CD4-positive, alpha-beta T cell treated with Interleukin-17A for 1 hour (primary cell): ENCODE measurements at regions not wholly inside any gene's neighbourhood (a gene's known extent, or its start where the extent isn't known, plus 50 kb on each side); places are given as distances from the start of the nearest gene placed in this dataset.
"Not testable (repeated sequence)": the region's sequence is repeated elsewhere in the genome, so short reads cannot be mapped to it uniquely, and the experiment has no call there.

Source experiments
- DNase-seq: peaks from one replicate; pipeline ENCODE4 v3.0.0-alpha.2; 2020

- not testable (repeated sequence) for DNase-seq
Observed at GRCh38 chr5:97234380-97234779, 51.3 kb upstream of the RIOK2 start.

GRCh38 chr5:97242341-97242740, 59.3 kb upstream of the RIOK2 start:
- DNase-seq = no peak

GRCh38 chr5:97243353-97243752, 60.3 kb upstream of the RIOK2 start:
- no peak for DNase-seq

DNA sequence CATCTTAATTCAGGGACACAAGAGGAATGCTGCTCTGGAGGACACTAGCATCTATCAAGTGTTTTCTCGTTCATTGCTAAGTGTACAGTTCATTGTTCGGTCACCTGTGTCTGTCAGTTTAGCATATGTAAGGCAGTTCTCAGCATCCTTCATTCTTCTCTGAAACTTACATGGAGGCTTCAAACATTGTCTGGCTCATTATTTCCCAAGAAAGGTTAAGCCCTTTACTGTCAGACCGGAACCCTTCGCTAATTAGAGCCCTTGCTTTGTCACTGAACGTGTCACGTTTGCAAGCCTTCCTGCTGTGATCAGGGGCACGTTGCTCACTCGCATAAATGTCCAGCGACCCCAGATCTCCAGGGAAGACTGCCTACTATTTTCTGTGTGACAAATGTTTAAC, 62.3 kb upstream of the RIOK2 start:
- no peak for DNase-seq

GRCh38 chr5:97250113-97250512, 67.1 kb upstream of the RIOK2 start:
- DNase-seq = no peak

GRCh38 chr5:97266076-97266475, 83.0 kb upstream of the RIOK2 start:
- no peak for DNase-seq

- no peak for DNase-seq
Observed at GRCh38 chr5:97266576-97266975, 83.5 kb upstream of the RIOK2 start.

GRCh38 chr5:97267767-97268166, 84.7 kb upstream of the RIOK2 start:
- no peak for DNase-seq

DNA sequence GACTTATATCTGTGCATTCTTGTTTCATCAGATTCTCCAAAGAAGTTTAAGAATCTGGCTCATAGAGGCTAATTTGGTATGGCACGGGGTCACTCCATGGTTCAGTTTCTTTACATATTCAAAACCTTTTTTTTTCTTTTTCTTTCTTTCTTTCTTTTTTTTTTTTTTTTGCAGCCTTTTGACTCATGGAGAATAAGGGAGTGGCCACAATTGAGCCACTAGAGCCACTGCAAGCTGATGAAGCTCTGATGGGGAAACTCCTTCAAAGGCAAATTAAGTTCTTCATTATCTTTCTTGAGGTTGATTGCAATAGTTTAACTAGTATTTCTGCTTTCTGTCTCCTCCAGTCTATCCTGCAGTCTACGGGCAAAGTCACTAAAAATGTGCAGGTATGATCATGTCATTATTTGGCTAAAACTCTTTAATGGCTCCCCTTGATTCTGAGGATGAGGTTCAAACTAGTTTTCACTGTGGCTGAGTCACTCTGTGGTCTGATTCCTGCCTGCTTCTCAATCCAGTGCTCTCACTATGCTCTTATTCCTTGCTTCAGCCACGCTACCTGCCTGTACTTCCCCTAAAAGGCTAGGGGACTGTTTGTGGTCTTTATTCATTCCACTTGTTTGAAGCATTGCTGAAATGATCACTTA, 93.5 kb upstream of the RIOK2 start:
- DNase-seq = no peak

- no peak for DNase-seq
Observed at GRCh38 chr5:97281257-97281656, 98.2 kb upstream of the RIOK2 start.

- no peak for DNase-seq
Observed at GRCh38 chr5:97297063-97297703, 114.1 kb upstream of the RIOK2 start.

DNA sequence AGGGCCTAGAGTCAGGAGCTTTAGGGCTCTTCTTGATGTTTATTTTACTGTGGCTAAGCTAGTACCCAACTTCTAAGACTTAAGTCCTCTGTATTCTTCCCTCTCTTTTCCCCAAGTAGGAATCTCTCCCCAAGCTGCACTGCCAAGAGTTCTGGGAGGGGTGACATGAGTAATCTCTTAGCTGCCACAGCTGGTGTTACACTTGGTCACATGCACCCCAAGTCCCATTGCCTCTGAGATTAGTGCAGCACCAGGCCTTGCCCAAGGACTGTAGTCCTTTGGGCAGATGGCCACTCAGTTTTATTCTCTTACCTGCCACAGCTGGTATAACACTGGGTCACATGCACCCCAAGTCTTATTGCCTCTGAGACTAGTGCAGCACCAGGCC, 114.7 kb upstream of the RIOK2 start:
- no peak for DNase-seq

DNA sequence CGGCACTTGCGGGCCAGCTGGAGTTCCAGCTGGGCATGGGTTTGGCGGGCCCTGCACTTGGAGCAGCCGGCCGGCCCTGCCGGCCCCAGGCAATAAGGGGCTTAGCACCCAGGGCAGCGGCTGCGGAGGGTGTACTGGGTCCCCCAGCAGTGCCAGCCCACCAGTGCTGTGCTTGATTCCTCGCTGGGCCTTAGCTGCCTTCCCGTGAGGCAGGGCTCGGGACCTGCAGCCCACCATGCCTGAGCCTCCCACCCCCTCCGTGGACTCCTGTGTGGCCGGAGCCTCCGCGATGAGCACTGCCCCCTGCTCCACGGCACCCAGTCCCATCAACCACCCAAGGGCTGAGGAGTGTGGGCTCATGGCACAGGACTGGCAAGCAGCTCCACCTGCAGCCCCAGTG, 118.1 kb upstream of the RIOK2 start:
- DNase-seq = not testable (repeated sequence)

- DNase-seq = no peak
Observed at GRCh38 chr5:97338729-97339128, 155.7 kb upstream of the RIOK2 start.

- DNase-seq = no peak
Observed at GRCh38 chr5:97355775-97356174, 172.7 kb upstream of the RIOK2 start.

DNA sequence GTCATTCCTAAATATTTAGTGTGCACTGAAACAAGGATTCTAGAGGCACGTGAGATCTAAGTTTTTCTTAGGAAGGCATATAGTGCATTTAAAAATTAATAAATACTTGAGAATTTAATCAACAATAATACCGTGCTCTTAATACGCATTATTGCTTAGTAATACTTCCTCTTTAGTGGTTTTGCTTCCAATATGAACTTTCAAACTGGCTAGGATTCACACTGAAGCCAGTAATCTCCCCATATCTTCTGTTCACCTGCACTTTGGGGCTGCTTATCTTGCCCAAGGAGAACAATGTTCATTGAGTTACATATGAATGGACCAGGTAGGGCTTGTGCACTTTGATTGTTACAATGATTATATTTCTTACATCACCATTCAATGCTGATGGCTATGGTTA, 180.5 kb upstream of the RIOK2 start:
- DNase-seq = no peak

GRCh38 chr5:97364731-97365130, 181.7 kb upstream of the RIOK2 start:
- DNase-seq = no peak

DNA sequence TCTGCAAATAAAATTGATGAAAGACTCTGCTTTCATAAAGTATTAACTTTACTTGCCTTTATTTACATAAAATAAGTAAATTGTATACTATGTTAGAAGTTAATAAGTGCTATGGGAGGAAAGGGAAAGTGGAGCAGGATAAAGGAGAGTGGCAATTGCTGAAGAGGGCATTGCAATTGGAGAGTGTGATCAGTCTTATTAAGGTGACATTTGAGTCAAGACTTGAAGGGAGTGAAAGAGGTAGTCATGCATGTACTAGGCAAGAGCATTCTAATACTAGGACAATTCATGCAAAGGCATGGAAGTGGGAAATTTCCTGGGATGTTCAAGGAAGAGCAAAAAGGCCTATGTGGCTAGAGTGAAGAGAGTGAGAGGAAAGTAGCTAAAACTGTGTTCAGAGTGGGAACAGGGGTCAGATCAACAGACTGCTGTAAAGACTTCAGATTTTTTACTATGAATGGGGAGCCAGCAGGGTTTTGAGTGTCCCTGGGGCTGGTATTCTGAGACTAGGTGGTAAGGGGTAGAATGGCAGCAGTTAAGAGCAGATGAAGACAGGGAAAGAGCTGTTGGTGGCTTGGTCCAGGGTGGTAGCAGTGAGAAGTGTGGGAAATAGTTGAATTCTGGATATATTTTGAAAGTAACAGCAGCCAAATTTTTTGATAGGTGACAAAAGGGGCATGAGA, 182.3 kb upstream of the RIOK2 start:
- no peak for DNase-seq

GRCh38 chr5:97365918-97366317, 182.9 kb upstream of the RIOK2 start:
- no peak for DNase-seq

GRCh38 chr5:97375959-97376358, 192.9 kb upstream of the RIOK2 start:
- no peak for DNase-seq

- no peak for DNase-seq
Observed at GRCh38 chr5:97377582-97377981, 194.5 kb upstream of the RIOK2 start.

DNA sequence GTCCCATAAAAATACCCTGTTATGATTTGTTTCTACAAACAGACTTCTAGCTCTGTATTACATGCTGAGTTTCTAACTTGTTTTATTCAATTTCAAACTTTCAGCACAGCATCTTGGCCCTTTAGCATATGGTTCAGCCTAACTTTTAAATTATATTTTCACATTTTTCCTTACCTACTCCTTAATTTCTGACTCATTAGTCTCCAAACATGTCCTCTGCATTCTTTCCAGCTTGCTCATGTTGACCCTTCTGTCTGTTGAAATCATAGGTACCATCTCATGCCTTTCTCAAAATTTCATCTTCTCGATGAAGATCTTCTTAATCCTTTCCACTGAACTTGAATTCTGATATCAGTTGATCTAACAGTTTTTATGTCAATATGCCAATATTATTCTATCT, 200.9 kb upstream of the RIOK2 start:
- DNase-seq = no peak

GRCh38 chr5:97388794-97389193, 205.7 kb upstream of the RIOK2 start:
- no peak for DNase-seq

DNA sequence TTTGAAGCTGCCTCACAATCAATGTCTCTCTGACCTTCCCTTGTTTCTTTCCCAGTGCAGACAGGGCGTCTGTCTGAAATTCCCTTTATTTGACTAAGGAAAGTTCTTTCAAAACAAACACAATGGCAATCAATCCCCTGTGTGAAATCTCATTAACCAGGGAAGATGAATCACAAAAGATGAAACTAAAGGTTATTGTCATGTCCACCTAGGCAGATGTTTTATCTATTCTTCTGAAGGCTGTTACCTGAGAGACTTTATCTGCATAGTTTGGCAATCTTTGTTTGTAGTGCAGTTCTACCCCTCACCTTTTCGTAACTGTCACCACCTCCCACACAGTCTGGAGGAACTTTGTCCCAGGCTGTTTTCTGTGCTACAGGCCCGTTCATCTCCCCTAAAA, 217.5 kb upstream of the RIOK2 start:
- no peak for DNase-seq

DNA sequence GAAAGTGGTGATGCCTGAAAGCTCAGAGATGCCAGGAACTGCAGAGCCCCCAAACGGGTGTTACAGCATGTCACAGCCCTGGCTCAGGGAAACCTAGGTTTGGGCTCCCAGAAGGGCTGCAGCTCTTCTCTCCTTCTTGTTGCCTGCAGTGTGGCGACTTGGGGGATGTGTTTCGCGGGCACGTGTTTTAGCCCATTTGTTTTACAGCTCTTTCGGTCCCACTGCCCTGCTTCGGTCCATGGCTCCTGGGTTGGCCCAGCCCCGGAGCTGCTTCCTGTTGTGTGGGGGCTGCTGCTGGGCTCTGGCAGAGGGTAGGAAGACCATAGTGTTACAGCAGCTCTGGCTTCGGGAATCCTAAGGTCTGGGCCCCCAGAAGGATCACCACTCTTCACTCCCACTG, 222.9 kb upstream of the RIOK2 start:
- no peak for DNase-seq
